ENCODE measurements at regions not wholly inside any gene's neighbourhood (a gene's known extent, or its start where the extent isn't known, plus 50 kb on each side); places are given as distances from the start of the nearest gene placed in this dataset.

DNA sequence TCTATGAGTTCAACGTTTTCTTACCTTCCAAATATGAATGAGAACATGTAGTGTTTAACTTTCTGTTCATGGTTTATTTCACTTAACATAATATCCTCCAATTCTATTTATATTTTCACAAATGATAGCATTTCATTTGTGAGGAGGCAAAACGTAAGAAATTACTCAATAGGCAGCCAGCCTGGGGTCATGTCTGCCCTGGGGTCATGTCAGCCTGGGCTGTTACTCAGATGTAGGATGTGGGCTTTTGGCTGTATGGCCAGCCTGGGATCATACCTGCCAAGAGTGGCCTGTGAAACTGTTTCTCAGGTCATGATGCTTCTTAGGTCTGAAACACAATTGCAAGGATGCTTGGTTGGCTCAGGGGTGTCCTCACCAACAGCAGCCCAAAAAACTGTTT, 187.0 kb downstream of the FBXO8 start:
- DNase-seq: no peak
- H3K4me1 ChIP-seq: peaks cover 8% of the 10 kb centered on the region
- no peak overlapping the region for H3K4me3 ChIP-seq (ENCODE audit: low read depth, low read length)
- no peaks in the 10 kb centered on the region for H3K27me3 ChIP-seq
- TF ChIP-seq, protein P1, sequence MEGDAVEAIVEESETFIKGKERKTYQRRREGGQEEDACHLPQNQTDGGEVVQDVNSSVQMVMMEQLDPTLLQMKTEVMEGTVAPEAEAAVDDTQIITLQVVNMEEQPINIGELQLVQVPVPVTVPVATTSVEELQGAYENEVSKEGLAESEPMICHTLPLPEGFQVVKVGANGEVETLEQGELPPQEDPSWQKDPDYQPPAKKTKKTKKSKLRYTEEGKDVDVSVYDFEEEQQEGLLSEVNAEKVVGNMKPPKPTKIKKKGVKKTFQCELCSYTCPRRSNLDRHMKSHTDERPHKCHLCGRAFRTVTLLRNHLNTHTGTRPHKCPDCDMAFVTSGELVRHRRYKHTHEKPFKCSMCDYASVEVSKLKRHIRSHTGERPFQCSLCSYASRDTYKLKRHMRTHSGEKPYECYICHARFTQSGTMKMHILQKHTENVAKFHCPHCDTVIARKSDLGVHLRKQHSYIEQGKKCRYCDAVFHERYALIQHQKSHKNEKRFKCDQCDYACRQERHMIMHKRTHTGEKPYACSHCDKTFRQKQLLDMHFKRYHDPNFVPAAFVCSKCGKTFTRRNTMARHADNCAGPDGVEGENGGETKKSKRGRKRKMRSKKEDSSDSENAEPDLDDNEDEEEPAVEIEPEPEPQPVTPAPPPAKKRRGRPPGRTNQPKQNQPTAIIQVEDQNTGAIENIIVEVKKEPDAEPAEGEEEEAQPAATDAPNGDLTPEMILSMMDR (IDR thresholded peaks at IDR 0.05; ENCODE audit: low read depth, low read length): no peak
- no peaks in the 10 kb centered on the region for H3K9me3 ChIP-seq
- H3K36me3 ChIP-seq: peaks cover 72% of the 10 kb centered on the region

GRCh38 chr4:174091130-174091529, 192.3 kb downstream of the FBXO8 start:
- no peaks in the 10 kb centered on the region; the same call in 1 of the 2 replicates for H3K4me1 ChIP-seq
- DNase-seq: no peak
- TF ChIP-seq, protein P1 (IDR thresholded peaks at IDR 0.05; ENCODE audit: low read depth, low read length): no peak
- H3K36me3 ChIP-seq: peaks cover 25% of the 10 kb centered on the region
- no peaks in the 10 kb centered on the region for H3K9me3 ChIP-seq
- H3K4me3 ChIP-seq (ENCODE audit: low read depth, low read length): no peak overlapping the region
- H3K27me3 ChIP-seq: no peaks in the 10 kb centered on the region

DNA sequence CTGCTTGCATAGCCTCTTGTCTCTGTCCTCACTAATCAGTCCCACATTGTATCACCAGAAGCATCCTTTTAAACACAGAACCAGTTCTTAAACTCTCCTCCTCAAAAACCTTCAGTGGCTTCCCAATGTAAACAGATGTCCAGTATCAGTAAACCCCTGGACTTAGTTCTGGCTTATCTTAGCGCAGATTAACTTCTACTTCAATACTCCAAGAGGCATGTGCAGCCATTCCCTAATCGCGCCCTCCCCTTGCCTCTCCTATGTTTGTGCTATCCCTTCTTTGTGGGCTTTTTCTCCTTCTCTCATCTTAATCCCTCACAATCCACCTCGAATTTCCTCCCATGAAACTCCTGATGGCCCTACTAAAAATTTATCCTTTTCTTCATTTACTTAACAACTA, 193.8 kb downstream of the FBXO8 start:
- TF ChIP-seq, protein P1 (IDR thresholded peaks at IDR 0.05; ENCODE audit: low read depth, low read length): no peak
- no peaks in the 10 kb centered on the region for H3K27me3 ChIP-seq
- no peak for DNase-seq
- H3K4me1 ChIP-seq: no peaks in the 10 kb centered on the region; the same call in 1 of the 2 replicates
- no peaks in the 10 kb centered on the region for H3K9me3 ChIP-seq
- H3K4me3 ChIP-seq (ENCODE audit: low read depth, low read length): no peak overlapping the region
- peaks cover 16% of the 10 kb centered on the region for H3K36me3 ChIP-seq

- H3K4me3 ChIP-seq (ENCODE audit: low read depth, low read length): no peak overlapping the region
- H3K4me1 ChIP-seq: no peaks in the 10 kb centered on the region; the same call in none of the 2 replicates
- no peaks in the 10 kb centered on the region for H3K27me3 ChIP-seq
- DNase-seq: no peak
- TF ChIP-seq, protein P1 (IDR thresholded peaks at IDR 0.05; ENCODE audit: low read depth, low read length): no peak
- peaks cover 12% of the 10 kb centered on the region for H3K36me3 ChIP-seq
- no peaks in the 10 kb centered on the region for H3K9me3 ChIP-seq
Observed at GRCh38 chr4:174088795-174089194, 194.7 kb downstream of the FBXO8 start.

- TF ChIP-seq, protein P1 (IDR thresholded peaks at IDR 0.05; ENCODE audit: low read depth, low read length): no peak
- DNase-seq: no peak
- Histone ChIP-seq H3K36me3 (peaks cover 5% of the 10 kb centered on the region), H3K4me3 (ENCODE audit: low read depth, low read length) (no peak overlapping the region), H3K27me3 (no peaks in the 10 kb centered on the region), H3K9me3 (no peaks in the 10 kb centered on the region), H3K4me1 (no peaks in the 10 kb centered on the region; the same call in none of the 2 replicates)
Observed at GRCh38 chr4:174086829-174087799, 196.4 kb downstream of the FBXO8 start.

GRCh38 chr4:174084981-174085380, 198.5 kb downstream of the FBXO8 start:
- Histone ChIP-seq H3K9me3 (no peaks in the 10 kb centered on the region), H3K4me1 (no peaks in the 10 kb centered on the region; the same call in none of the 2 replicates), H3K36me3 (peaks cover 3% of the 10 kb centered on the region; the same call in 1 of the 2 replicates), H3K27me3 (no peaks in the 10 kb centered on the region), H3K4me3 (ENCODE audit: low read depth, low read length) (no peak overlapping the region)
- TF ChIP-seq, protein P1 (IDR thresholded peaks at IDR 0.05; ENCODE audit: low read depth, low read length): no peak
- DNase-seq: no peak

Measured in BE2C (cell line).